Activated CD8-positive, alpha-beta memory T cell treated with anti-CD3 and anti-CD28 coated beads, Interleukin-2, amount 10 ng/mL, durations not matched to agents 7 days and 5 days (primary cell): ENCODE measurements at regions not wholly inside any gene's neighbourhood (a gene's known extent, or its start where the extent isn't known, plus 50 kb on each side); places are given as distances from the start of the nearest gene placed in this dataset.
A peak's percentile ranks its signal among the peaks of the same experiment; 100 is the strongest.
"Not testable (repeated sequence)": the region's sequence is repeated elsewhere in the genome, so short reads cannot be mapped to it uniquely, and the experiment has no call there.

Experiments used
- ATAC-seq: fragments of 150-1000 bp; cut with Tn5 transposase; one replicate; pipeline ENCODE4 v1.10.0; 2021; ENCODE audit warnings: moderate library complexity
- CTCF ChIA-PET: fragments of 350-600 bp; sonication (Branson Sonifier 250); formaldehyde crosslinking; loops from one replicate; lab custom pipeline; 2021; ENCODE audit warnings: antibody characterized with exemption; lab: Charles Lee
- DNase-seq: peaks from one replicate; pipeline ENCODE4 v3.0.0-alpha.2; 2020
- H3K27ac Mint-ChIP-seq: one replicate; pipeline ENCODE4 v1.8.0; 2021; ENCODE audit warnings: mild to moderate bottlenecking, mixed read lengths
- H3K27me3 Mint-ChIP-seq: one replicate; pipeline ENCODE4 v1.8.0; 2021; ENCODE audit warnings: mixed read lengths
- H3K36me3 Mint-ChIP-seq: one replicate; pipeline ENCODE4 v1.8.0; 2021; ENCODE audit warnings: mild to moderate bottlenecking, mixed read lengths
- H3K4me1 Mint-ChIP-seq: one replicate; pipeline ENCODE4 v1.8.0; 2021; ENCODE audit warnings: mixed read lengths
- H3K4me3 Mint-ChIP-seq: one replicate; pipeline ENCODE4 v1.8.0; 2021; ENCODE audit warnings: mild to moderate bottlenecking, moderate library complexity, mixed read lengths
- H3K9me3 Mint-ChIP-seq: one replicate; pipeline ENCODE4 v1.8.0; 2022; ENCODE audit warnings: low read depth, mixed read lengths

DNA sequence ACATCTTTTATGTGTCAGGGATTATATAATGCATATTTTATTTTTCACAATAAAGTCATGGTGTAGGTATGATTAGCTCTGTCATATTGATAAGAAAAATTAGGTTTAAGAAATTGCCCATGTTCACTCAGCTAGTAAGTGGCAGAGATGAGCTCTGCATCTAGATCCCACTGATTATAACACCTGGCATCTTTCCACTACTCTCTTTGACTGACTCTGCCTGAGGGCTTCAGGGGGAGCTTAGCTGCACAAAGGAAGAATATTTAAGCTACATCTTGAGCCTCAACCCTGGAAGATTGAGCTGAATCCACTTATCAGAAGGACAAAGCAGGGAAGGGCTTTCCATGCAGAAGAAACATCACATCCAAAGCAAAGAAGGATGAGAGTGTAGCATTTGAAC is 190.4 kb downstream of the MIS18A start:
- no peak overlapping the region for H3K4me3 Mint-ChIP-seq
- H3K27me3 Mint-ChIP-seq = peaks cover 2% of the 10 kb centered on the region
- CTCF ChIA-PET = no interaction called here
- no peaks in the 10 kb centered on the region for H3K36me3 Mint-ChIP-seq
- H3K27ac Mint-ChIP-seq = no peak overlapping the region
- no peaks in the 10 kb centered on the region for H3K4me1 Mint-ChIP-seq
- H3K9me3 Mint-ChIP-seq = peaks cover 4% of the 10 kb centered on the region
- ATAC-seq = no peak
- peak; percentile 5 for DNase-seq

- peak; percentile 8 for DNase-seq
- H3K4me1 Mint-ChIP-seq = no peaks in the 10 kb centered on the region
- H3K27me3 Mint-ChIP-seq = peaks cover 2% of the 10 kb centered on the region
- H3K27ac Mint-ChIP-seq = no peak overlapping the region
- H3K36me3 Mint-ChIP-seq = no peaks in the 10 kb centered on the region
- CTCF ChIA-PET = no interaction called here
- no peaks in the 10 kb centered on the region for H3K9me3 Mint-ChIP-seq
- no peak for ATAC-seq
- no peak overlapping the region for H3K4me3 Mint-ChIP-seq
These were observed 191.4 kb downstream of the MIS18A start for GRCh38 chr21:32087447-32087846.

- CTCF ChIA-PET = no interaction called here
- ATAC-seq (no peak), DNase-seq (no peak)
- no peak overlapping the region for H3K4me3 Mint-ChIP-seq
- H3K27ac Mint-ChIP-seq = no peak overlapping the region
- H3K4me1 Mint-ChIP-seq = no peaks in the 10 kb centered on the region
- no peaks in the 10 kb centered on the region for H3K9me3 Mint-ChIP-seq
- peaks cover 7% of the 10 kb centered on the region for H3K27me3 Mint-ChIP-seq
- no peaks in the 10 kb centered on the region for H3K36me3 Mint-ChIP-seq
These were observed 195.7 kb downstream of the MIS18A start for GRCh38 chr21:32083197-32083596.

GRCh38 chr21:32082466-32082865 is 196.4 kb downstream of the MIS18A start:
- Mint-ChIP-seq H3K4me1 (no peaks in the 10 kb centered on the region), H3K9me3 (no peaks in the 10 kb centered on the region), H3K27me3 (peaks cover 7% of the 10 kb centered on the region), H3K27ac (no peak overlapping the region), H3K36me3 (no peaks in the 10 kb centered on the region), H3K4me3 (no peak overlapping the region)
- CTCF ChIA-PET = no interaction called here
- no peak for DNase-seq
- no peak for ATAC-seq

- Mint-ChIP-seq H3K4me3 (no peak overlapping the region), H3K27ac (no peak overlapping the region), H3K9me3 (no peaks in the 10 kb centered on the region), H3K27me3 (no peaks in the 10 kb centered on the region), H3K4me1 (no peaks in the 10 kb centered on the region), H3K36me3 (no peaks in the 10 kb centered on the region)
- no peak for DNase-seq
- CTCF ChIA-PET = no interaction called here
- no peak for ATAC-seq
These were observed 200.8 kb downstream of the HUNK start for GRCh38 chr21:32073593-32073992.

- H3K4me3 Mint-ChIP-seq = no peak overlapping the region
- no peaks in the 10 kb centered on the region for H3K4me1 Mint-ChIP-seq
- CTCF ChIA-PET = no interaction called here
- no peaks in the 10 kb centered on the region for H3K9me3 Mint-ChIP-seq
- no peaks in the 10 kb centered on the region for H3K36me3 Mint-ChIP-seq
- no peak overlapping the region for H3K27ac Mint-ChIP-seq
- ATAC-seq (no peak), DNase-seq (no peak)
- H3K27me3 Mint-ChIP-seq = no peaks in the 10 kb centered on the region
These were observed 200.4 kb downstream of the HUNK start for GRCh38 chr21:32073190-32073589.

DNA sequence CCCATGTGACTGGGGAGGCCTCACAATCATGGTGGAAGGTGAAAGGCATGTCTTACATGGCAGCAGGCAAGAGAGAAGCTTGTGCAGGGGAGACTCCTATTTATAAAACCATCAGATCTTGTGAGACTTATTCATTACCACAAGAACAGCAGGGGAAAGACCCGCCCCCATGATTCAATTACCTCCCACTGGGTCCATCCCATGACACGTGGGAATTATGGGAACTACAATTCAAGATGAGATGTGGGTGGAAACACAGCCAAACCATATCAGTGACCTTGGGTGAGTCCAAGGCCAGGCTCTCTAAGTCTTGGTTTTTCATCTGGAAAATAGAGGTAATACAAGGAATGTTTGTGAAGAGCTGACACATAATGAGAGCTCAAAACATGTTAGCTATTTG is 198.8 kb downstream of the HUNK start:
- CTCF ChIA-PET, H3K4me3 Mint-ChIP-seq, H3K27me3 Mint-ChIP-seq, H3K36me3 Mint-ChIP-seq, H3K4me1 Mint-ChIP-seq, H3K27ac Mint-ChIP-seq, ATAC-seq, H3K9me3 Mint-ChIP-seq, DNase-seq: not testable (repeated sequence)

DNA sequence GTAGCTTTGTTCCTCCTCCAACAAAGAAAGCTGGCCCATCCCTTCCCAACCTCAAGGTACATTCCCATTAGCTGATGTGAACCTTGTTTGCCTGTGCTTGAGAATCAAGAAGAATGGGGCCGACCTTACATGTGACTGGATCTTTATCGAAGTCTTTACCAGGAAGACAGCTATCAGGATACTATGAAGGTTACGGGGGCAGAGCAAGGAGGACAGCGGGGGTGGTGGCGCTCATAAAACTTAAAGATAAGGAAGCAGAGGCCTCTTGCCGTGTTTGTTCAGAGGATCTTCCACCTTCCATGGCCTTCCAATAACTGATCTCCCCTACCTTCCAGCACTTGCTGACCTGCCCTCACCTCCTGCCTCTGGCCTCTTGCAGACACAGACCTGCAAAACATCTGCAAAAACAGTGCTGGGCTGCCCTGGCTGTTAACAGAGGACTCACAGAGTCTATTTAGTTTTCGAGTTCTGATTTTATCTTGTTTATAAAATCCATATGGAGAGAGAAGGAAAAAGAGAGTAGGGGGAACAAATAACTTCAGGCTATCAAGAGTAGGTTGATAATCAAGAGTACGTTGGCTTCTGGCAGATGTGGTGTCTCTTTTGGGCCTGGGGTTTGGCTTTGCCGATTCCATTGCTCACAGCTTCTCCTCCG is 198.0 kb downstream of the HUNK start:
- no peak for ATAC-seq
- CTCF ChIA-PET = no interaction called here
- Mint-ChIP-seq H3K4me1 (no peaks in the 10 kb centered on the region), H3K4me3 (no peak overlapping the region), H3K27me3 (no peaks in the 10 kb centered on the region), H3K27ac (no peak overlapping the region), H3K36me3 (no peaks in the 10 kb centered on the region), H3K9me3 (no peaks in the 10 kb centered on the region)
- DNase-seq = no peak

DNA sequence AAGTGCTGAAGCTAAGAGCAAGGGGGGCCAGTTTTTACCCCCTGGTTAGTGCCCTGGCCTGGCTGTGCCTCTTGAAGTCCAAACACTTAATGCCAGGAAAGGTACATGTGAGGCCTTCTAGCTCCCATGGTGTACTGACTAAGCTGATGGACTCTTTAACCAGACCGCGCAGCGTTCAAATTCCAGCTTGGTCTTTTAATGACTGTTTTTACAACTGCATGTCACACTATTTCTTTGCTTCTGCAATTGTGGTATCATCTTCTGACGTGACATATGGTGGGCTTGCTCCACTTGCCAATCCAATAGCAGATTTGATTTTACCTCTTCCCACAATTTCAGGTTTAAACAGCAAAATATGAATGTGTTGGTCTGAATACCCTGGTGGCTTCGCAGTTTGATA is 197.3 kb downstream of the HUNK start:
- ATAC-seq = no peak
- H3K27me3 Mint-ChIP-seq = no peaks in the 10 kb centered on the region
- no peak overlapping the region for H3K27ac Mint-ChIP-seq

GRCh38 chr21:32065654-32066053 is 192.8 kb downstream of the HUNK start:
- ATAC-seq = no peak
- Mint-ChIP-seq H3K9me3 (no peaks in the 10 kb centered on the region), H3K4me3 (no peak overlapping the region), H3K27me3 (no peaks in the 10 kb centered on the region), H3K27ac (no peak overlapping the region), H3K36me3 (no peaks in the 10 kb centered on the region), H3K4me1 (no peaks in the 10 kb centered on the region)
- CTCF ChIA-PET = no interaction called here
- DNase-seq = no peak

More for the DNA sequence above, 197.3 kb downstream of the HUNK start:
- H3K4me1 Mint-ChIP-seq = no peaks in the 10 kb centered on the region
- no peaks in the 10 kb centered on the region for H3K9me3 Mint-ChIP-seq
- H3K36me3 Mint-ChIP-seq = no peaks in the 10 kb centered on the region
- H3K4me3 Mint-ChIP-seq = no peak overlapping the region
- no peak for DNase-seq
- CTCF ChIA-PET = no interaction called here

GRCh38 chr21:32064281-32064910 is 191.6 kb downstream of the HUNK start:
- Mint-ChIP-seq H3K36me3 (no peaks in the 10 kb centered on the region), H3K9me3 (no peaks in the 10 kb centered on the region), H3K27me3 (no peaks in the 10 kb centered on the region), H3K4me1 (no peaks in the 10 kb centered on the region), H3K4me3 (no peak overlapping the region), H3K27ac (no peak overlapping the region)
- CTCF ChIA-PET = no interaction called here
- ATAC-seq (no peak), DNase-seq (no peak)

- ATAC-seq = no peak
- CTCF ChIA-PET = interaction anchor here (1.1 kb wide), 1 partner anchor 9 kb away, joined by 3 read pairs; no protein-coding TSS in a partner anchor
- Mint-ChIP-seq H3K4me1 (no peaks in the 10 kb centered on the region), H3K4me3 (no peak overlapping the region), H3K36me3 (no peaks in the 10 kb centered on the region), H3K9me3 (no peaks in the 10 kb centered on the region), H3K27ac (no peak overlapping the region), H3K27me3 (no peaks in the 10 kb centered on the region)
- DNase-seq = no peak
These were observed 189.9 kb downstream of the HUNK start for GRCh38 chr21:32062591-32063227.

DNA sequence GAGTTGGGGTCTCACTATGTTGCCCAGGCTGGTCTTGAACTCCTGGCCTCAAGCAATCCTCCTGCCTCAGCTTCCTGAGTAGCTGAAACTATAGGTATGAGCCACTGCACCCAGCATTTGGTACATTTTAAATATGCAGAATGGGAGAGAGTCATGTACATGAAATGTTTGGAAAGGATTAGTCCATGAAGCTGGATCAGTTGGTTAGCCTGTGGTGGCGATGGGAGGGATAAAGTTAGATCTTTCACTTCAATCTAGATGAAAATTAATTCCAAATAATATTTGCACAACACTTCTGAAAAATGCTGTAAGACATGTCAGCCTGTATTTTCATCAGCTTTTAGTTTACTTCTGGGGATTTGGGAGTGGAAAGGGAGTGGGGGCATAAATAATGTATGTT is 188.9 kb downstream of the HUNK start:
- H3K36me3 Mint-ChIP-seq = no peaks in the 10 kb centered on the region
- no peak overlapping the region for H3K4me3 Mint-ChIP-seq
- H3K27me3 Mint-ChIP-seq = no peaks in the 10 kb centered on the region
- ATAC-seq = no peak
- CTCF ChIA-PET = no interaction called here
- H3K9me3 Mint-ChIP-seq = no peaks in the 10 kb centered on the region
- no peaks in the 10 kb centered on the region for H3K4me1 Mint-ChIP-seq
- no peak for DNase-seq
- H3K27ac Mint-ChIP-seq = no peak overlapping the region

DNA sequence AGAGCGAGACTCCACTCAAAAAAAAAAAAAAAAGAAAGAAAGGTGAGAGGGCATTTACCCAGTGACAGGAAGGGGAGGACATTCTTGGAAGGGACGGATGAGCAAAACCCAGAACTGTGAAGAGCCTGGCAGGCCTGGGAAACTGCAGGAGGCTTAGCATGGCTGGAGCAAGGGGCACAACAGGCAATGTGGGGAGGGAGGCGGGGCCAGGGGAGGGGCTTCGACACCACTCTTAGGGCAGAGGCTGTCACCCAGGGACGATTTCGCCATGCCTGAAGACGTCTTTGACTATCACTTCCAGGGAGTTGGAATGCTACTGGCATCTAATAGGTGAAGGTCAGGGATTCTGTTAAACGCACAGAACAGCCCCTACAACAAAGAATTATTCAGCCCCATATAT is 184.0 kb downstream of the HUNK start:
- H3K36me3 Mint-ChIP-seq = no peaks in the 10 kb centered on the region
- no peak overlapping the region for H3K27ac Mint-ChIP-seq

More for the DNA sequence above, 184.0 kb downstream of the HUNK start:
- CTCF ChIA-PET = interaction anchor here (1.4 kb wide), 1 partner anchor 12 kb away, joined by 3 read pairs; no protein-coding TSS in a partner anchor
- ATAC-seq (no peak), DNase-seq (no peak)
- H3K4me1 Mint-ChIP-seq = no peaks in the 10 kb centered on the region
- no peaks in the 10 kb centered on the region for H3K27me3 Mint-ChIP-seq
- H3K4me3 Mint-ChIP-seq = no peak overlapping the region
- H3K9me3 Mint-ChIP-seq = peaks cover 2% of the 10 kb centered on the region
